ENCODE measurements at regions not wholly inside any gene's neighbourhood (a gene's known extent, or its start where the extent isn't known, plus 50 kb on each side); places are given as distances from the start of the nearest gene placed in this dataset.

DNA sequence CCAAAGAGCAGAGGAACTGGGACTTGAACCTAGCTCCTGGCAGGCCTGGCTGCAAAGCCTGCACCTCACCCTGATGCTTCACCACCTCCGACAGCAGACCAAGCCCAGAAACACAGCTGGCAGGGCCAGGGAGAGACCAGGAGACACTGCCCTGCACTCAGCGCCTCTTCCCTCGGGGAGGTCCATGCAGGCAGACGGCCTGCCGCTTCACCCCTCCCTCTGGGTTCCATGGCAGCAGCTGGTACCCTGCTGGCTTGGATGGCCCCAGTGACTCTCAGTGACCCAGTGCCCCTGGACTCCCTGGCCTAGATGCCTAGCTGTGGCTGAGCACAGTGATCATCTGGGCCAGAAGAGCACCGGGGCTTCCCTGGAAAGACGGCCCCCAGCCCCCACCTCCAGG is 65.3 kb upstream of the TARDBP start:
- no peak overlapping the region for H3K27ac ChIP-seq (ENCODE audit: low read depth in 1 of 2, low read length in 2 of 2)
- no peaks in the 10 kb centered on the region for H3K27me3 ChIP-seq (ENCODE audit: control insufficient read depth in 4 of 4, insufficient read depth in 4 of 4, low read length in 3 of 4)
- no peak for TF ChIP-seq FOXA2 (IDR thresholded peaks at IDR 0.05)
- TF ChIP-seq, protein P1, sequence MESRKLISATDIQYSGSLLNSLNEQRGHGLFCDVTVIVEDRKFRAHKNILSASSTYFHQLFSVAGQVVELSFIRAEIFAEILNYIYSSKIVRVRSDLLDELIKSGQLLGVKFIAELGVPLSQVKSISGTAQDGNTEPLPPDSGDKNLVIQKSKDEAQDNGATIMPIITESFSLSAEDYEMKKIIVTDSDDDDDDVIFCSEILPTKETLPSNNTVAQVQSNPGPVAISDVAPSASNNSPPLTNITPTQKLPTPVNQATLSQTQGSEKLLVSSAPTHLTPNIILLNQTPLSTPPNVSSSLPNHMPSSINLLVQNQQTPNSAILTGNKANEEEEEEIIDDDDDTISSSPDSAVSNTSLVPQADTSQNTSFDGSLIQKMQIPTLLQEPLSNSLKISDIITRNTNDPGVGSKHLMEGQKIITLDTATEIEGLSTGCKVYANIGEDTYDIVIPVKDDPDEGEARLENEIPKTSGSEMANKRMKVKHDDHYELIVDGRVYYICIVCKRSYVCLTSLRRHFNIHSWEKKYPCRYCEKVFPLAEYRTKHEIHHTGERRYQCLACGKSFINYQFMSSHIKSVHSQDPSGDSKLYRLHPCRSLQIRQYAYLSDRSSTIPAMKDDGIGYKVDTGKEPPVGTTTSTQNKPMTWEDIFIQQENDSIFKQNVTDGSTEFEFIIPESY (IDR thresholded peaks at IDR 0.05), result no peak
- no peak for TF ChIP-seq YY1 (IDR thresholded peaks at IDR 0.05)
- no peak for TF ChIP-seq HNF4G (IDR thresholded peaks at IDR 0.05)
- TF ChIP-seq, protein P2, sequence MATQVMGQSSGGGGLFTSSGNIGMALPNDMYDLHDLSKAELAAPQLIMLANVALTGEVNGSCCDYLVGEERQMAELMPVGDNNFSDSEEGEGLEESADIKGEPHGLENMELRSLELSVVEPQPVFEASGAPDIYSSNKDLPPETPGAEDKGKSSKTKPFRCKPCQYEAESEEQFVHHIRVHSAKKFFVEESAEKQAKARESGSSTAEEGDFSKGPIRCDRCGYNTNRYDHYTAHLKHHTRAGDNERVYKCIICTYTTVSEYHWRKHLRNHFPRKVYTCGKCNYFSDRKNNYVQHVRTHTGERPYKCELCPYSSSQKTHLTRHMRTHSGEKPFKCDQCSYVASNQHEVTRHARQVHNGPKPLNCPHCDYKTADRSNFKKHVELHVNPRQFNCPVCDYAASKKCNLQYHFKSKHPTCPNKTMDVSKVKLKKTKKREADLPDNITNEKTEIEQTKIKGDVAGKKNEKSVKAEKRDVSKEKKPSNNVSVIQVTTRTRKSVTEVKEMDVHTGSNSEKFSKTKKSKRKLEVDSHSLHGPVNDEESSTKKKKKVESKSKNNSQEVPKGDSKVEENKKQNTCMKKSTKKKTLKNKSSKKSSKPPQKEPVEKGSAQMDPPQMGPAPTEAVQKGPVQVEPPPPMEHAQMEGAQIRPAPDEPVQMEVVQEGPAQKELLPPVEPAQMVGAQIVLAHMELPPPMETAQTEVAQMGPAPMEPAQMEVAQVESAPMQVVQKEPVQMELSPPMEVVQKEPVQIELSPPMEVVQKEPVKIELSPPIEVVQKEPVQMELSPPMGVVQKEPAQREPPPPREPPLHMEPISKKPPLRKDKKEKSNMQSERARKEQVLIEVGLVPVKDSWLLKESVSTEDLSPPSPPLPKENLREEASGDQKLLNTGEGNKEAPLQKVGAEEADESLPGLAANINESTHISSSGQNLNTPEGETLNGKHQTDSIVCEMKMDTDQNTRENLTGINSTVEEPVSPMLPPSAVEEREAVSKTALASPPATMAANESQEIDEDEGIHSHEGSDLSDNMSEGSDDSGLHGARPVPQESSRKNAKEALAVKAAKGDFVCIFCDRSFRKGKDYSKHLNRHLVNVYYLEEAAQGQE (IDR thresholded peaks at IDR 0.05), result no peak
- TF ChIP-seq JUND (IDR thresholded peaks at IDR 0.05), result no peak
- TF ChIP-seq TAF1 (conservative IDR thresholded peaks at IDR 0.05), result no peak
- no peak for TF ChIP-seq RAD21 (IDR thresholded peaks at IDR 0.05)
- no peaks in the 10 kb centered on the region for H3K9me3 ChIP-seq (ENCODE audit: control insufficient read depth in 4 of 4, low read length in 3 of 4)
- no peak overlapping the region for H3K4me3 ChIP-seq (ENCODE audit: low read depth in 1 of 3, low read length in 3 of 3)
- H3K4me1 ChIP-seq (ENCODE audit: control insufficient read depth in 4 of 4, insufficient read depth in 4 of 4, low read length in 3 of 4), result peaks cover 0 to 11% (median 8%) of the 10 kb centered on the region in 4 donors
- 93% methylated on average over 7 of the region's 7 CpGs for WGBS
- H3K36me3 ChIP-seq (ENCODE audit: control insufficient read depth in 4 of 4, insufficient read depth in 3 of 4, low read depth in 1 of 4, low read length in 3 of 4), result no peaks in the 10 kb centered on the region
- H3K9ac ChIP-seq (ENCODE audit: low read depth in 1 of 2, low read length in 2 of 2), result no peak overlapping the region
- no peak for DNase-seq (ENCODE audit: low spot score)

DNA sequence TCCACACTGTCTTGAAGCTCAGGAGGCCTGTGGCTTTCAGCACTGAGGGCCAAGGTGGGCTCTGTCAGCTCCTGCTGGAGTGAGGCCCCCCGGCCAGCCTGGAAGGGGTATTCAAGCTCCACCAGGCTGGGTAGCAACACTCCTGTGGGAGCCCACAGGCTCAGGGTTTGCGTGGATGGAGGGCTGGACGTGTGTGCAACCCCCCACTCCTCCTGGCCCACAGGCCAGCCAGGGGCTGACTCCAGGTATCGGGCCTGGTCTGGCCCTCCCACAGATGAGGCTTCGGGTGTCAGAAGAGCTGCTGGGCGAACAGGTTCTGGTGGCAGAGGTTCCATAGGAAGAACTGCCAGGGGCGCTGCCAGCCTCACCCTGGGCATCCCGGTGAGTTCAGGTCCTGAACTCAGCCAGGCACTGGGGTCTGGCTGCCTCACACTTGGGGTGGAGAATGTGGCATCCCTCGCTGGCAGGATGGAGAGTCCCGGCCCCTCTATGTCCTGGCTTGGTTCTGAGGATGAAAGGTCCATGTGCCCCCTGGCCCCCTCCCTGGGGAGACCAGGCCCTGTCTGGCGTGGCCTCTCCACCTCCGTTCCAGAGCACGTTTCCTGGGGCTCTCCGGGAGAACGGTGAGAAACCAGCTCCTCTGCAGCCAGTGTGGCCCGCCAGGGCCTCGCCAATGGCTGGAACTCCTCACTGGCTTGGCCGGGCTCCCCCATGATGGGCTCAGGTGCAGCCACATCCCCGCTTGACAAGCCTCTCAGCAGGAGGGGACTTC is 64.6 kb upstream of the TARDBP start:
- H3K4me1 ChIP-seq (ENCODE audit: control insufficient read depth in 4 of 4, insufficient read depth in 4 of 4, low read length in 3 of 4), result peaks cover 0 to 11% (median 8%) of the 10 kb centered on the region in 4 donors
- DNase-seq (ENCODE audit: low spot score), result no peak
- no peaks in the 10 kb centered on the region for H3K9me3 ChIP-seq (ENCODE audit: control insufficient read depth in 4 of 4, low read length in 3 of 4)
- H3K9ac ChIP-seq (ENCODE audit: low read depth in 1 of 2, low read length in 2 of 2), result no peak overlapping the region
- no peak overlapping the region for H3K4me3 ChIP-seq (ENCODE audit: low read depth in 1 of 3, low read length in 3 of 3)
- H3K27ac ChIP-seq (ENCODE audit: low read depth in 1 of 2, low read length in 2 of 2), result no peak overlapping the region
- H3K27me3 ChIP-seq (ENCODE audit: control insufficient read depth in 4 of 4, insufficient read depth in 4 of 4, low read length in 3 of 4), result no peaks in the 10 kb centered on the region
- H3K36me3 ChIP-seq (ENCODE audit: control insufficient read depth in 4 of 4, insufficient read depth in 3 of 4, low read depth in 1 of 4, low read length in 3 of 4), result no peaks in the 10 kb centered on the region
- 96% methylated on average over 19 of the region's 19 CpGs for WGBS
- TF ChIP-seq HNF4A (conservative IDR thresholded peaks at IDR 0.05) (no peak), NR2F2 (IDR thresholded peaks at IDR 0.05) (no peak), HNF4G (IDR thresholded peaks at IDR 0.05) (no peak), RXRA (IDR thresholded peaks at IDR 0.05) (no peak), TAF1 (conservative IDR thresholded peaks at IDR 0.05) (no peak)
- TF ChIP-seq, protein P3, sequence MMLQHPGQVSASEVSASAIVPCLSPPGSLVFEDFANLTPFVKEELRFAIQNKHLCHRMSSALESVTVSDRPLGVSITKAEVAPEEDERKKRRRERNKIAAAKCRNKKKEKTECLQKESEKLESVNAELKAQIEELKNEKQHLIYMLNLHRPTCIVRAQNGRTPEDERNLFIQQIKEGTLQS (IDR thresholded peaks at IDR 0.05), result no peak
- TF ChIP-seq, protein P2 (IDR thresholded peaks at IDR 0.05), result no peak
- TF ChIP-seq, protein P4, sequence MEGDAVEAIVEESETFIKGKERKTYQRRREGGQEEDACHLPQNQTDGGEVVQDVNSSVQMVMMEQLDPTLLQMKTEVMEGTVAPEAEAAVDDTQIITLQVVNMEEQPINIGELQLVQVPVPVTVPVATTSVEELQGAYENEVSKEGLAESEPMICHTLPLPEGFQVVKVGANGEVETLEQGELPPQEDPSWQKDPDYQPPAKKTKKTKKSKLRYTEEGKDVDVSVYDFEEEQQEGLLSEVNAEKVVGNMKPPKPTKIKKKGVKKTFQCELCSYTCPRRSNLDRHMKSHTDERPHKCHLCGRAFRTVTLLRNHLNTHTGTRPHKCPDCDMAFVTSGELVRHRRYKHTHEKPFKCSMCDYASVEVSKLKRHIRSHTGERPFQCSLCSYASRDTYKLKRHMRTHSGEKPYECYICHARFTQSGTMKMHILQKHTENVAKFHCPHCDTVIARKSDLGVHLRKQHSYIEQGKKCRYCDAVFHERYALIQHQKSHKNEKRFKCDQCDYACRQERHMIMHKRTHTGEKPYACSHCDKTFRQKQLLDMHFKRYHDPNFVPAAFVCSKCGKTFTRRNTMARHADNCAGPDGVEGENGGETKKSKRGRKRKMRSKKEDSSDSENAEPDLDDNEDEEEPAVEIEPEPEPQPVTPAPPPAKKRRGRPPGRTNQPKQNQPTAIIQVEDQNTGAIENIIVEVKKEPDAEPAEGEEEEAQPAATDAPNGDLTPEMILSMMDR (IDR thresholded peaks at IDR 0.05; ENCODE audit: low read depth, low read length, missing input control), result no peak
- TF ChIP-seq, protein P1 (IDR thresholded peaks at IDR 0.05), result no peak
